IMR-90 (cell line): ENCODE measurements at regions not wholly inside any gene's neighbourhood (a gene's known extent, or its start where the extent isn't known, plus 50 kb on each side); places are given as distances from the start of the nearest gene placed in this dataset.

Source experiments
- ATAC-seq: fragments of 200-7000 bp; cut with Tn5 transposase; 2 replicates; pipeline ENCODE4 v1.9.1; 2020; ENCODE audit warnings: low read depth, mild to moderate bottlenecking, moderate library complexity
- BruUV-seq: library from RNA; stranded (reverse); fragments of 400-500 nt; replicated peaks from 2 replicates; lab custom pipeline; 2021; lab: Mats Ljungman, UMichigan
- CTCF ChIA-PET: fragments of 300-600 bp; formaldehyde crosslinking; extraction: SDS; loops from one replicate; lab custom pipeline; 2021; ENCODE audit warnings: antibody characterized with exemption; lab: Yijun Ruan, JAX
- POLR2A ChIA-PET: fragments of 300-600 bp; sonication (Branson Sonifier 250); formaldehyde crosslinking; loops from one replicate; lab custom pipeline; 2022; ENCODE audit warnings: antibody characterized with exemption; ENCODE audit not compliant: unreplicated experiment; lab: Charles Lee
- DNase-seq: peaks from one replicate; pipeline ENCODE4 v3.0.0; 2013
- H2AFZ ChIP-seq: replicated peaks from 2 replicates; pipeline ENCODE3; 2013; ENCODE audit warnings: low read length, mild to moderate bottlenecking; ENCODE audit not compliant: poor library complexity
- H2AK5ac ChIP-seq: 2 replicates; pipeline ENCODE4 v1.6.1; 2013; ENCODE audit warnings: low read depth, low read length, inconsistent platforms
- H2AK9ac ChIP-seq: replicated peaks from 2 replicates; pipeline ENCODE3; 2013; ENCODE audit warnings: mild to moderate bottlenecking, low read depth, low read length, moderate library complexity; ENCODE audit not compliant: poor library complexity
- H2BK120ac ChIP-seq: 2 replicates; pipeline ENCODE4 v1.6.1; 2013; ENCODE audit warnings: low read depth, low read length, inconsistent platforms
- H2BK15ac ChIP-seq: 3 replicates; pipeline ENCODE4 v1.6.1; 2013; ENCODE audit warnings: low read depth, low read length, inconsistent platforms
- H2BK20ac ChIP-seq: 2 replicates; pipeline ENCODE4 v1.6.1; 2013; ENCODE audit warnings: low read depth, mild to moderate bottlenecking, inconsistent platforms, low read length, moderate library complexity
- H2BK5ac ChIP-seq: 2 replicates; pipeline ENCODE4 v1.6.1; 2013; ENCODE audit warnings: mild to moderate bottlenecking, low read depth, low read length, inconsistent platforms; ENCODE audit not compliant: poor library complexity, severe bottlenecking
- H3K14ac ChIP-seq: replicated peaks from 2 replicates; pipeline ENCODE4 v1.6.1; 2013; ENCODE audit warnings: low read depth, low read length, inconsistent platforms
- H3K18ac ChIP-seq: 2 replicates; pipeline ENCODE4 v1.6.1; 2013; ENCODE audit warnings: low read depth, low read length, control low read depth
- H3K23ac ChIP-seq: 2 replicates; pipeline ENCODE4 v1.6.1; 2013; ENCODE audit warnings: low read depth, low read length, inconsistent platforms
- H3K27ac ChIP-seq: 2 replicates; pipeline ENCODE4 v1.5.1; 2013; ENCODE audit warnings: mild to moderate bottlenecking, control low read depth, low read length; ENCODE audit not compliant: insufficient read depth
- H3K27me3 ChIP-seq: 2 replicates; pipeline ENCODE4 v1.6.1; 2013; ENCODE audit warnings: low read length; ENCODE audit not compliant: control insufficient read depth, insufficient read depth
- H3K36me3 ChIP-seq: 2 replicates; pipeline ENCODE4 v1.6.1; 2013; ENCODE audit warnings: low read length, mixed read lengths; ENCODE audit not compliant: control insufficient read depth, insufficient read depth
- H3K4ac ChIP-seq: 2 replicates; pipeline ENCODE4 v1.6.1; 2013; ENCODE audit warnings: low read depth, low read length, inconsistent platforms
- H3K4me1 ChIP-seq: 2 replicates; pipeline ENCODE4 v1.6.1; 2013; ENCODE audit warnings: low read length, mixed read lengths; ENCODE audit not compliant: control insufficient read depth, insufficient read depth
- H3K4me2 ChIP-seq: 2 replicates; pipeline ENCODE4 v1.6.1; 2013; ENCODE audit warnings: low read depth, mild to moderate bottlenecking, control low read depth, low read length, moderate library complexity
- H3K4me3 ChIP-seq: 2 replicates; pipeline ENCODE4 v1.5.1; 2013; ENCODE audit warnings: low read depth, mild to moderate bottlenecking, control low read depth, low read length, moderate library complexity; ENCODE audit not compliant: insufficient read depth
- H3K56ac ChIP-seq: 2 replicates; pipeline ENCODE4 v1.6.1; 2013; ENCODE audit warnings: low read length, inconsistent platforms; ENCODE audit not compliant: insufficient read depth; ENCODE audit errors: extremely low read depth
- H3K79me1 ChIP-seq, 2 experiments: 2 replicates each; pipeline ENCODE4 v1.6.1; 2013; ENCODE audit warnings: low read length in 2 of 2, inconsistent platforms in 1 of 2, low read depth in 1 of 2
- H3K9ac ChIP-seq: 2 replicates; pipeline ENCODE4 v1.6.1; 2013; ENCODE audit warnings: low read depth, low read length, control low read depth
- H3K9me1 ChIP-seq: 2 replicates; pipeline ENCODE4 v1.6.1; 2013; ENCODE audit warnings: low read length, inconsistent platforms; ENCODE audit not compliant: insufficient read depth
- H3K9me3 ChIP-seq: 2 replicates; pipeline ENCODE4 v1.6.1; 2013; ENCODE audit warnings: low read length; ENCODE audit not compliant: control insufficient read depth, insufficient read depth
- H4K20me1 ChIP-seq: 2 replicates; pipeline ENCODE4 v1.6.1; 2013; ENCODE audit warnings: low read length, inconsistent platforms; ENCODE audit not compliant: insufficient read depth
- H4K5ac ChIP-seq: 2 replicates; pipeline ENCODE4 v1.6.1; 2013; ENCODE audit warnings: mild to moderate bottlenecking, low read depth, low read length, control low read depth
- H4K8ac ChIP-seq, 2 experiments: 2 replicates each; pipeline ENCODE4 v1.6.1; 2013; ENCODE audit warnings: low read depth in 2 of 2, low read length in 2 of 2, control low read depth in 1 of 2, inconsistent platforms in 1 of 2
- H4K91ac ChIP-seq: 2 replicates; pipeline ENCODE4 v1.6.1; 2013; ENCODE audit warnings: low read depth, low read length, inconsistent platforms; ENCODE audit not compliant: insufficient read depth
- ELK1 ChIP-seq: fragments of 150-350 bp; IDR thresholded peaks from 2 replicates; pipeline ENCODE4 v1.6.1; 2016; ENCODE audit warnings: low read depth, mild to moderate bottlenecking, low read length, moderate library complexity, borderline replicate concordance
- MAFK ChIP-seq: IDR thresholded peaks from 2 replicates; pipeline ENCODE4 v1.6.1; 2012; ENCODE audit warnings: low read depth, low read length, improper control_type of control experiment
- NFE2L2 ChIP-seq: fragments of 150-350 bp; IDR thresholded peaks from 2 replicates; pipeline ENCODE4 v1.6.1; 2016; ENCODE audit warnings: low read depth, mild to moderate bottlenecking, low read length
- WGBS, 2 experiments: methylation state at CpG; one replicate each; pipeline versions ENCODE4 v1.1.5 to v1.1.7; 2013; ENCODE audit warnings: missing lambda C conversion rate in 2 of 2; ENCODE audit not compliant: insufficient read length in 1 of 2; ENCODE audit errors: extremely low coverage in 2 of 2; 5-methylcytosine and 5-hydroxymethylcytosine counted together
- dilution Hi-C: fragments of 300-500 bp; cut with HindIII; formaldehyde crosslinking; loops from one replicate; pipeline ENCODE4 v1.14.3; 2018; ENCODE audit warnings: low sequenced_read_pairs; ENCODE audit not compliant: unreplicated experiment
- in situ Hi-C: fragments of 300-500 bp; cut with MboI; formaldehyde crosslinking; loops from 3 replicates; pipeline ENCODE4 v1.14.3; 2019; ENCODE audit warnings: low sequenced_read_pairs, inconsistent platforms, mixed read lengths
- intact Hi-C: fragments of 100-400 bp; cut with micrococcal nuclease; formaldehyde crosslinking; loops from 2 replicates; pipeline ENCODE4 v1.10.0; 2022

- Histone ChIP-seq H2AK9ac (no peak overlapping the region), H2BK15ac (no peak overlapping the region), H3K18ac (no peak overlapping the region), H2BK120ac (no peak overlapping the region), H4K91ac (no peak overlapping the region), H3K36me3 (no peaks in the 10 kb centered on the region), H3K27ac (no peak overlapping the region), H2BK20ac (no peak overlapping the region), H2AFZ (no peak overlapping the region), H3K9me3 (no peaks in the 10 kb centered on the region), H4K20me1 (no peaks in the 10 kb centered on the region), H2BK5ac (no peak overlapping the region), H3K27me3 (no peaks in the 10 kb centered on the region), H3K14ac (no peak overlapping the region), H3K4ac (no peak overlapping the region), H3K79me1 (no peaks in the 10 kb centered on the region), H3K9ac (no peak overlapping the region), H4K8ac (no peak overlapping the region), H3K4me2 (no peak overlapping the region), H3K4me3 (no peak overlapping the region), H3K4me1 (no peaks in the 10 kb centered on the region), H3K9me1 (no peaks in the 10 kb centered on the region; the same call in 1 of the 2 replicates), H3K23ac (no peak overlapping the region), H2AK5ac (no peak overlapping the region), H3K56ac (no peak overlapping the region), H4K5ac (no peak overlapping the region)
- dilution Hi-C loops, result no loop called here
- ATAC-seq (no peak), DNase-seq (no peak)
- intact Hi-C loops, result no loop called here
- in situ Hi-C loops, result no loop called here
- WGBS, 2 experiments, result 24% methylated on average over 3 of the region's 5 CpGs; no CpG with 5 or more reads in 1 of the 2 experiments
- ChIA-PET POLR2A (interaction anchor here (0.5 kb wide), 1 partner anchor 88 kb away, joined by 6 read pairs; no protein-coding TSS in a partner anchor), CTCF (no interaction called here)
- TF ChIP-seq ELK1, result no peak
- no peak for TF ChIP-seq MAFK
- TF ChIP-seq NFE2L2, result no peak
- no TSS peak for BruUV-seq
Observed at GRCh38 chr20:24339210-24339641, 130.2 kb upstream of the SYNDIG1 start.
